NCI-H446 treated with DMSO at 0.1 percent for 48 hours (cell line): ENCODE measurements at regions not wholly inside any gene's neighbourhood (a gene's known extent, or its start where the extent isn't known, plus 50 kb on each side); places are given as distances from the start of the nearest gene placed in this dataset.
"Not testable (repeated sequence)": the region's sequence is repeated elsewhere in the genome, so short reads cannot be mapped to it uniquely, and the experiment has no call there.

Experiments used
- DNase-seq: peaks from one replicate; lab custom pipeline; 2025; lab: John Stamatoyannopoulos, UW

- DNase-seq, result no peak
These were observed 174.0 kb upstream of the SNX2 start for GRCh38 chr5:122600924-122601323.

DNA sequence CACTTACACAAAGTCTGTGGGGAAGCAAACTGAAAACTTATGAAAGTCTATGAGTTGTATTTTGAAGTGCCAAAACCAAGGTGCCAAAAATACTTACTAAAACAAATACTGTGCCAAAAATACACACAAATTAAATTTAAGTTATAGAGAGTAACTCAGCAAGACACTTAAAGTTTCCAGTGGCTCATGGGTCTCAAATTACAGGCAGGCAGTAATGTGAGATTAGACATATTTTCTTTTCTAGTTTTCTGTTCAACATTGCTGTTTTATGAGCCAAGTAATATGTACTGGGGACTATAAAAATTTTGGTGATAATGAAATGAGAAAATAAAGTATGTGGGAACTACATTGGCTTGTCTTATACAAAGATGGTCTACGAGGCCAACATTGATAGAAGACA lies 172.2 kb upstream of the SNX2 start:
- DNase-seq, result no peak

- DNase-seq, result no peak
These were observed 169.6 kb upstream of the SNX2 start for GRCh38 chr5:122605236-122605635.

- no peak for DNase-seq
These were observed 167.1 kb upstream of the SNX2 start for GRCh38 chr5:122607818-122608217.

DNA sequence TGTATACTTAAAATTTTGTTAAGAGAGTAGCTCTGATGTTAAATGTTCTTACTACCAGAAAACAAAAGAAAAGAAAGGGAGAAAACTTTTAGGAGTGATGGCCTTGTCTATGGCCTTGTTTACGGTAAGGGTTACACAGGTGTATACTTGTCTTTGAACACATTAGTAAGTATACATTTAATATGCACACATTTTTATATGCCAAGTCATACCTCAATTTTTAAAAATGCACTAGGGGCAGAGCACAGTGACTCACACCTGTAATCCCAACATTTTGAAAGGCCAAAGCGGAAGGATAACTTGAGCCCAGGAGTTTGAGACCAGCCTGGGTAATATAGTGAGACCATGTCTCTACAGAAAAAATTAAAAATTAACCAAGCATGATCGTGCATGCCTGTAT lies 166.7 kb upstream of the SNX2 start:
- DNase-seq, result no peak

DNA sequence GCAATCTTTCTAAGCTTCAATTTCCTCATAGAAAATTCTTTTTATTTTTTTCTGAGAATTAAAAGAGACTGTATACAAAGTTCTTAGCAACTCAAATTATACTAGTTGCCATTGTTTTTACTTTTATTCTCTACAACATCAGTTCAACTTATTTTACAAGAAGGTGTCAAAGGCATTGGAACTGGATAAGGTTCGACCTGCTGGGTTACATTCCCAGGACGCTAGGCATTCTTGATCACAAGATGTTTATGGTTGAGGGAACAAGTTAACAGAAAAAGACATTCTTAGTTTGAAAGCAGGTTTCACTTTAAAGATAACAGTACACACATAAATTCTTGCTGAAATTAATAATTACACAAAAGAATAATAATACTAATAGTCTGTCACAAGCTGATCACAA lies 163.5 kb upstream of the SNX2 start:
- DNase-seq, result no peak

DNA sequence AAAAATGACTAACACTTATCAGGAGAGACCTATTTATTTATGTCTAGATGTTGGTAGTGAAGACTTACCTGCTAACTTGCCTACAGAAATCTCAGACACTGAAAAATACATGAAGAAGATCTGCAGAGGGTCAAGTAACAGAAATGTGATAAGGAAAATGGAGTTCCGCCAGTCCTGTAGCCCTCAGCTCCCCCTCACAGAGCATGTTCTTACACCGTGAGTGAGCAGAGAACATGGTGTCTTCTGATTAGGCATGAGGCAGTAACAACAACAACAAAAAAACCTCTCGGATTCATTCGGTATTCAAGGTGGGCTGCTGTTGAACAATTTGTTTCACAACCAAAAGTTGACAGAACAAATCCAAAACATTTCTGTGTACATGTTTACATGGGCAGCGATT lies 162.0 kb upstream of the SNX2 start:
- no peak for DNase-seq

GRCh38 chr5:122615146-122615545 lies 159.7 kb upstream of the SNX2 start:
- DNase-seq, result no peak

DNA sequence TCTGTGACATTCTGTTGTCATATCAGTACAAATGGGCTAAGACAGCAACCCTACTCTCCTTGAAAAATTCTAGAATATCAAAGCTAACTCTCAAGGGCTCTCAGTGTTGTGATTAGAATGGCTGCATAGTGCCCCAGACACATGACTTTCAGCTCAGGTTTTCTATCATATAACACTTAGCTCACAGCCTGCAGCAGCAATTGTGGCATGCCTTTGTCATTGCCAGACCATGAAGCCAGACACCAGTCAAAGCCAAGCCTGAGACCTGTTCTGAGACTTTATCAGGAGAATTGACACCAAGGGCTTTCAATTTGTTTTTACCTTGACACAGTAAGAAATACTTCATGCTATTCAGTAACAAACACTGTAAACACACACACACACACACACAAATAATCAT lies 159.0 kb upstream of the SNX2 start:
- no peak for DNase-seq

DNA sequence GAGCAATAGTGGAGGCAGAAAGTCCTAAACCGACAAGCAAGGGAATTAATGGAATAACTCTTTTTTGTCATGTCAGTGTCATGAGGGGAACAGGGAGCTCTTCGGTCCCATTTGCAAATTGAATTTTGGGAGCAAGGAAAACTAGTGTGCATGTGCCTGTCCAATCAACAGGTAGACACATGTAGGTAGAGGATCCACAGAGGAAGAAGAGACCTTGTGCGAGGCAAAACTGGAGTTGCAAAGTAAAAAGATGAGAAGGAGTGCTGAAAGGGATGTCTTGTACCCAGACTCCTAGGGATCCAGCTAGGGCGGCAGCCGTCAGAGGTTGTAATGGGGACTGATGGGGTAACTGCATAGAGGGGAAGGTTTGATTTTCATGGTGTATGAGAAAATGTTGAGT lies 156.8 kb upstream of the SNX2 start:
- DNase-seq, result not testable (repeated sequence)

- DNase-seq, result not testable (repeated sequence)
These were observed 154.1 kb upstream of the SNX2 start for GRCh38 chr5:122620768-122621167.

DNA sequence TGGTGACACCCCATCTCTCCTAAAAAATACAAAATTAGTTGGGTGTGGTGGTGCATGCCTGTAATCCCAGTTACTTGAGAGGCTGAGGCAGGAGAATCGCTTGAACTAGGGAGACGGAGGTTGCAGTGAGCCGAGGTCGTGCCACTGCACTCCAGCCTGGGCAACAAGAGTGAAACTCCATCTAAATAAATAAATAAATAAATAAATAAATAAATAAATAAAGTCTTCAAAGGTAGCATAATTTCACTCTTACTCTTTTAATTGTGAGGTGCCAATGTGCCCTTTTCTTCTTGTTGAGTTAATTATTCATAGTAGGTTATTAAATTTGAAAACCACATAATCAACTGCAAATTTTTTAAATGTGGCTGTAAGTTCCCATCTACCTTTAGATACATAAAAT lies 146.2 kb upstream of the SNX2 start:
- DNase-seq, result not testable (repeated sequence)

GRCh38 chr5:122629121-122629677 lies 145.7 kb upstream of the SNX2 start:
- DNase-seq, result peak; percentile 19

- no peak for DNase-seq
These were observed 136.3 kb upstream of the SNX2 start for GRCh38 chr5:122638581-122638980.

DNA sequence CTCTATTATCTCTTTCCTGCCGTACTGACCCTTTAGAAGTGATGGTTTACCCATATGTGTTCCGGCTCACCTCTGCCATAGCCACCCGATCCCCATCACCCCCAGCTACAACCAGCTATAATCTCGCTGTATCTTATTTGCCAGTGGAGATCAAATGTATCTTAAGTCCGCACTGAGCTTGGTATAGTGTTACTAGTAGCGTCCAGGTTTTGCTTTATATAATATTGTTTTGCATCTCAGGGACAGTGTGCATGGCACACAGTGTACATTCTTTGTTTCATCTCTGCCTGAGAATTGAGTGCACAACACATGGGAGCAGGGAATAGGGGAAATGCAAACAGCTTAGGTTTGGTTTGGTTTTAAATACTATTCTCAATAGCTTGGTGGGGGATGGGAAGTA lies 135.8 kb upstream of the SNX2 start:
- no peak for DNase-seq

DNA sequence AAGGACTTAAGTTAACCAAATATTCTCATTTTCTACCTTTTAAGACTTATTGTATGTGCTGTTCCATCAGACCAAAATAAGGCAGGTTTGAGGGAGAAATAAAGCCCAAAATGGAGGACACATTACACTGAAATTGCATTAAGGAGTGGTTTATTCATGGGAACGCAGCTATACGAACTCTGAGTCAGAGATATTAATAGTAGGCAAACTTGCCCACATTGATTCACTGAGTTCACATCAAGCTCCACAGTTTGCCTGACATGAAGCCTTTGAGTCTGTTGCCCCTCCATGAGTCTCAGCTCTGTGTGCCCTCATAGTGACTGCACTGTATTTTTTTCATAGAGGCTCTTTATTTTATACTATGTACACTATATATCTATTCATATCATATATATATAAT lies 135.0 kb upstream of the SNX2 start:
- DNase-seq, result no peak

- no peak for DNase-seq
These were observed 125.8 kb upstream of the SNX2 start for GRCh38 chr5:122649080-122649479.

GRCh38 chr5:122653087-122654017 lies 121.5 kb upstream of the SNX2 start:
- DNase-seq, result no peak

- DNase-seq, result no peak
These were observed 118.7 kb upstream of the SNX2 start for GRCh38 chr5:122656160-122656559.

- no peak for DNase-seq
These were observed 118.3 kb upstream of the SNX2 start for GRCh38 chr5:122656577-122656976.

DNA sequence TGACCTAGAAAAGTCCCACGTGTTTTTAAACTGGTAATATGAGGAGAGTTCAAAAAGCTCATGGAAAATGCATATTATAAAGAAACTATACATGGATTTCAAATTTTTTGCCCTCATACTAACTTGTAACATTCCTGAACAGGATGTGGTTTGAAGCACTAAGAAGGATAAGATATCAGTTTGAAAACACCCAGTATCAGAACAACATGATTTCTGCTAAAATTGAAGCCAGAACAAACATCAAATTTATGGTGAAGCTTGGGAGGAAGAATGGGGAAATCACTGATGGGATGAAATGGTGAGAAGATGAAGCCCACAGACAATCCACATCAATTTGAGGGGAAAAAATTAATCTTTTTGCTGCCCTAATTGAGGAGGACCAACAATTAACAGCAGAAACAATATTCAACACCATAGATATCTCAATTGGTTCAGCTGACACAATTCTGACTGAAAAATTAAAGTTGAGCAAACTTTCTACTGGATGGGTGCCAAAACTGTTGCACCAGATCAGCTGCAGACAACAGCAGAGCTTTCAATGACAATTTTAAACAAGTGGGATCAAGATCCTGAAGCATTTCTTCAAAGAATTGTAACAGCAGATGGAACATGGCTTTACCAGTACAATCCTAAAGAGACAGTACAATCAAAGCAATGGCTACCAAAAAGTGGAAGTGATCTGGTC lies 113.2 kb upstream of the SNX2 start:
- no peak for DNase-seq

DNA sequence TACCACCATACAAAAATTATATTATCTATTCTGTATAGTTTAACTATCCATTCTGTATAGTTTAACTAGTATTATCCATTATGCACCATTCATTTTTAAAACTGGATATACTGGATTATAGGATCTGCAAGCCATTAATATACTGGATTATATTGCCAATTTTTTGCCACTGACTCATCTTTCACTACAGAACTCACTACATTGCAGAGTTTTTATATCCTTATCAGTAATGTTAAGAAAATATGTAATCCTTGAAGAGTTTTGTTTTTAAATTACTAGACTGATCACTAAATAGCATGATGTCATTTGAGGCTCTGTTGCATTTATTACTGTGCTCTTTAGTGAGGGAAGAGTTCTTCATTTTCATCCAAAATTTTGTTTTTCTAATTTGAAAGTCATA lies 109.8 kb upstream of the SNX2 start:
- DNase-seq, result no peak

- DNase-seq, result no peak
These were observed 106.3 kb upstream of the SNX2 start for GRCh38 chr5:122668552-122668951.
